H1 (cell line): ENCODE measurements at regions not wholly inside any gene's neighbourhood (a gene's known extent, or its start where the extent isn't known, plus 50 kb on each side); places are given as distances from the start of the nearest gene placed in this dataset.

Experiments used
- CTBP2 ChIP-seq: IDR thresholded peaks from 2 replicates; pipeline ENCODE4 v1.7.0; 2011; ENCODE audit warnings: borderline replicate concordance, mild to moderate bottlenecking, moderate library complexity, mixed read lengths, low read length; ENCODE audit not compliant: insufficient read depth, insufficient read length
- GABPA ChIP-seq: IDR thresholded peaks from 2 replicates; pipeline ENCODE4 v1.6.1; 2011; ENCODE audit warnings: mild to moderate bottlenecking, low read length, moderate library complexity, borderline replicate concordance; ENCODE audit not compliant: insufficient read depth
- JUN ChIP-seq: IDR thresholded peaks from 2 replicates; pipeline ENCODE4 v1.6.1; 2011; ENCODE audit warnings: low read depth, mild to moderate bottlenecking, improper control_type of control experiment, low read length
- KDM1A ChIP-seq: fragments of 200-600, 300-600 bp; sonication (generic); IDR thresholded peaks from 2 replicates; pipeline ENCODE4 v1.7.1; 2016; ENCODE audit warnings: mild to moderate bottlenecking, low read length, borderline replicate concordance
- MAFK ChIP-seq: IDR thresholded peaks from 2 replicates; pipeline ENCODE4 v1.6.1; 2012; ENCODE audit warnings: low read depth, mild to moderate bottlenecking, improper control_type of control experiment, low read length
- PHF8 ChIP-seq: fragments of 200-600 bp; sonication (generic); conservative IDR thresholded peaks from 2 replicates; pipeline ENCODE4 v1.7.1; 2012; ENCODE audit warnings: low read depth, mild to moderate bottlenecking, inconsistent platforms, low read length, moderate library complexity
- POLR2A ChIP-seq, 2 experiments: IDR thresholded peaks; 1 replicate in 1 of 2; 2 replicates in 1 of 2; pipeline ENCODE4 v1.6.1; 2011; ENCODE audit warnings: low read depth in 2 of 2, low read length in 2 of 2, mild to moderate bottlenecking in 2 of 2; ENCODE audit errors: control extremely low read depth in 1 of 2
- POLR2AphosphoS5 ChIP-seq: IDR thresholded peaks from 2 replicates; pipeline ENCODE4 v1.6.1; 2011; ENCODE audit warnings: low read depth, low read length
- RNF2 ChIP-seq: fragments of 200-900, 300-1000 bp; sonication (generic); IDR thresholded peaks from 2 replicates; pipeline ENCODE4 v1.7.1; 2016; ENCODE audit warnings: borderline replicate concordance, low read depth, mild to moderate bottlenecking, antibody characterized with exemption, low read length; ENCODE audit not compliant: poor library complexity, severe bottlenecking; ENCODE audit errors: missing control alignments
- SP1 ChIP-seq: IDR thresholded peaks from 2 replicates; pipeline ENCODE4 v1.6.1; 2011; ENCODE audit warnings: low read depth, low read length
- SUZ12 ChIP-seq: fragments of 200-600 bp; sonication (generic); IDR thresholded peaks from 2 replicates; pipeline ENCODE4 v1.6.1; 2012; ENCODE audit warnings: mild to moderate bottlenecking, inconsistent platforms, low read length, moderate library complexity, mixed read lengths
- TF ChIP-seq, protein P1 (sequence below): IDR thresholded peaks from 2 replicates; pipeline ENCODE4 v1.6.1; 2011; ENCODE audit warnings: low read length, improper control_type of control experiment
- TF ChIP-seq, protein P2 (sequence below), 3 experiments: IDR thresholded peaks; 1 replicate in 2 of 3; 2 replicates in 1 of 3; pipeline versions ENCODE4 v1.5.1 to v1.6.1; 2011; ENCODE audit warnings: low read length in 3 of 3, mild to moderate bottlenecking in 3 of 3, inconsistent platforms in 2 of 3, low read depth in 1 of 3, moderate library complexity in 1 of 3; ENCODE audit not compliant: insufficient read depth in 1 of 3; ENCODE audit errors: control extremely low read depth in 1 of 3

DNA sequence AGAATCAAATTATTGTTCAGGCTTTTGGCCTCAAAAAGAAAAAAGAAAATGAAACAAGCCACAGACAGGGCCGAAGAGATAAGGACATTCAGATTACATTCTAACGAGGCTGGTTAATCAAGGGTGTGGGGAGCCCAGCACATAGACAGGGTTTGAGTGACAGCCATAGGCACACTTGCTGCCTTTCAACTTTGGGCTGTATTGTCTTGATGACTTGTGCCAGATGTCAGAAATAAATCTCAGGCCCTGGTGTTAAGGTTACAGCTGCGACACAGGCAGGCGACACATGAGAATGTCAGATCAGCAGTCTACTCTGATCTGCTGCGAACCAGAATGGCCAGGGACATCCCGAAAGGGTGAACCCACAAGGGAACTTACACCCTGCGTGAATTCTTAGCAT lies 231.2 kb upstream of the ARRDC4 start:
- TF ChIP-seq, protein P1, sequence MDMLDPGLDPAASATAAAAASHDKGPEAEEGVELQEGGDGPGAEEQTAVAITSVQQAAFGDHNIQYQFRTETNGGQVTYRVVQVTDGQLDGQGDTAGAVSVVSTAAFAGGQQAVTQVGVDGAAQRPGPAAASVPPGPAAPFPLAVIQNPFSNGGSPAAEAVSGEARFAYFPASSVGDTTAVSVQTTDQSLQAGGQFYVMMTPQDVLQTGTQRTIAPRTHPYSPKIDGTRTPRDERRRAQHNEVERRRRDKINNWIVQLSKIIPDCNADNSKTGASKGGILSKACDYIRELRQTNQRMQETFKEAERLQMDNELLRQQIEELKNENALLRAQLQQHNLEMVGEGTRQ, result no peak
- TF ChIP-seq POLR2A (IDR thresholded peaks at IDR 0.05; ENCODE audit: control extremely low read depth in 1 of 2, low read depth in 2 of 2, low read length in 2 of 2) (no peak), SUZ12 (no peak), JUN (no peak), POLR2AphosphoS5 (no peak), PHF8 (no peak), CTBP2 (no peak), SP1 (no peak), RNF2 (no peak), KDM1A (no peak), GABPA (no peak), MAFK (no peak)
- TF ChIP-seq, protein P2, sequence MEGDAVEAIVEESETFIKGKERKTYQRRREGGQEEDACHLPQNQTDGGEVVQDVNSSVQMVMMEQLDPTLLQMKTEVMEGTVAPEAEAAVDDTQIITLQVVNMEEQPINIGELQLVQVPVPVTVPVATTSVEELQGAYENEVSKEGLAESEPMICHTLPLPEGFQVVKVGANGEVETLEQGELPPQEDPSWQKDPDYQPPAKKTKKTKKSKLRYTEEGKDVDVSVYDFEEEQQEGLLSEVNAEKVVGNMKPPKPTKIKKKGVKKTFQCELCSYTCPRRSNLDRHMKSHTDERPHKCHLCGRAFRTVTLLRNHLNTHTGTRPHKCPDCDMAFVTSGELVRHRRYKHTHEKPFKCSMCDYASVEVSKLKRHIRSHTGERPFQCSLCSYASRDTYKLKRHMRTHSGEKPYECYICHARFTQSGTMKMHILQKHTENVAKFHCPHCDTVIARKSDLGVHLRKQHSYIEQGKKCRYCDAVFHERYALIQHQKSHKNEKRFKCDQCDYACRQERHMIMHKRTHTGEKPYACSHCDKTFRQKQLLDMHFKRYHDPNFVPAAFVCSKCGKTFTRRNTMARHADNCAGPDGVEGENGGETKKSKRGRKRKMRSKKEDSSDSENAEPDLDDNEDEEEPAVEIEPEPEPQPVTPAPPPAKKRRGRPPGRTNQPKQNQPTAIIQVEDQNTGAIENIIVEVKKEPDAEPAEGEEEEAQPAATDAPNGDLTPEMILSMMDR (IDR thresholded peaks at IDR 0.05; ENCODE audit: control extremely low read depth in 1 of 3, insufficient read depth in 1 of 3, low read depth in 1 of 3, low read length in 3 of 3), result no peak
